ENCODE measurements at regions not wholly inside any gene's neighbourhood (a gene's known extent, or its start where the extent isn't known, plus 50 kb on each side); places are given as distances from the start of the nearest gene placed in this dataset.

- Histone ChIP-seq H3K9me3 (ENCODE audit: control insufficient read depth in 4 of 4, low read length in 3 of 4) (peaks cover 0 to 2% (median 0%) of the 10 kb centered on the region in 4 donors), H3K27me3 (ENCODE audit: control insufficient read depth in 4 of 4, insufficient read depth in 4 of 4, low read length in 3 of 4) (peaks cover 0 to 4% (median 0%) of the 10 kb centered on the region in 4 donors), H3K9ac (ENCODE audit: low read depth in 1 of 2, low read length in 2 of 2) (no peak overlapping the region), H3K4me1 (ENCODE audit: control insufficient read depth in 4 of 4, insufficient read depth in 4 of 4, low read length in 3 of 4) (no peaks in the 10 kb centered on the region), H3K4me3 (ENCODE audit: low read depth in 1 of 3, low read length in 3 of 3) (no peak overlapping the region), H3K27ac (ENCODE audit: low read depth in 1 of 2, low read length in 2 of 2) (no peak overlapping the region), H3K36me3 (ENCODE audit: control insufficient read depth in 4 of 4, insufficient read depth in 3 of 4, low read depth in 1 of 4, low read length in 3 of 4) (no peaks in the 10 kb centered on the region)
- WGBS = 68% methylated on average over 13 of the region's 13 CpGs
- DNase-seq (ENCODE audit: low spot score) = no peak
- TF ChIP-seq FOXA2 (IDR thresholded peaks at IDR 0.05) (no peak), HNF4A (conservative IDR thresholded peaks at IDR 0.05) (no peak), EGR1 (IDR thresholded peaks at IDR 0.05; ENCODE audit: low read depth in 2 of 2) (no peak), RAD21 (IDR thresholded peaks at IDR 0.05) (no peak), SP1 (IDR thresholded peaks at IDR 0.05) (no peak), NR2F2 (IDR thresholded peaks at IDR 0.05) (no peak), REST (IDR thresholded peaks at IDR 0.05) (no peak), TAF1 (conservative IDR thresholded peaks at IDR 0.05) (no peak), GABPA (IDR thresholded peaks at IDR 0.05 in 1 of 2, conservative IDR thresholded peaks at IDR 0.05 in 1 of 2) (no peak), FOXA1 (IDR thresholded peaks at IDR 0.05) (no peak), YY1 (IDR thresholded peaks at IDR 0.05) (no peak), CTCF (IDR thresholded peaks at IDR 0.05; ENCODE audit: low read depth, low read length, missing input control) (no peak), HNF4G (IDR thresholded peaks at IDR 0.05) (no peak)
- TF ChIP-seq, protein P1, sequence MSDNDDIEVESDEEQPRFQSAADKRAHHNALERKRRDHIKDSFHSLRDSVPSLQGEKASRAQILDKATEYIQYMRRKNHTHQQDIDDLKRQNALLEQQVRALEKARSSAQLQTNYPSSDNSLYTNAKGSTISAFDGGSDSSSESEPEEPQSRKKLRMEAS (IDR thresholded peaks at IDR 0.05) = no peak
- TF ChIP-seq, protein P2, sequence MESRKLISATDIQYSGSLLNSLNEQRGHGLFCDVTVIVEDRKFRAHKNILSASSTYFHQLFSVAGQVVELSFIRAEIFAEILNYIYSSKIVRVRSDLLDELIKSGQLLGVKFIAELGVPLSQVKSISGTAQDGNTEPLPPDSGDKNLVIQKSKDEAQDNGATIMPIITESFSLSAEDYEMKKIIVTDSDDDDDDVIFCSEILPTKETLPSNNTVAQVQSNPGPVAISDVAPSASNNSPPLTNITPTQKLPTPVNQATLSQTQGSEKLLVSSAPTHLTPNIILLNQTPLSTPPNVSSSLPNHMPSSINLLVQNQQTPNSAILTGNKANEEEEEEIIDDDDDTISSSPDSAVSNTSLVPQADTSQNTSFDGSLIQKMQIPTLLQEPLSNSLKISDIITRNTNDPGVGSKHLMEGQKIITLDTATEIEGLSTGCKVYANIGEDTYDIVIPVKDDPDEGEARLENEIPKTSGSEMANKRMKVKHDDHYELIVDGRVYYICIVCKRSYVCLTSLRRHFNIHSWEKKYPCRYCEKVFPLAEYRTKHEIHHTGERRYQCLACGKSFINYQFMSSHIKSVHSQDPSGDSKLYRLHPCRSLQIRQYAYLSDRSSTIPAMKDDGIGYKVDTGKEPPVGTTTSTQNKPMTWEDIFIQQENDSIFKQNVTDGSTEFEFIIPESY (IDR thresholded peaks at IDR 0.05) = no peak
Observed at GRCh38 chr4:110798687-110799086, 175.8 kb upstream of the PITX2 start.

DNA sequence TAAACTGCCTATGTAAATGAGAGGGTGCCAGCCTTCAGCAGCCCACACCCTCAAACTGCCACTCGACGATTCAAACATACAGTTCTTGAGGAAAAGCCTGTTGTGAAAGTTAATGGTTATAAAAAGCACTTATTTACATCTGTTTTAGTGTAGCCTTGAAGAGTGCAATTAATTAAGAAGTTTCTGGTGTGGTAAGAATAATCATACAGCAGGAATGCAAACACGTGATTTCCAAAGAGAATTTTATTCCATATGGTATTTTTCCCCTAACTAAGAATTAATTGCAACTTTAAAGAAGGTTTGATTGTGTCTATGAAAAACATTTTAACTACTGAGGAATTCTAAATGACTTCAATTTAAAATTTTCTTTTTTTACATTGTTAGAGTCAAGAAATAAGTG is 176.3 kb upstream of the PITX2 start:
- H3K4me3 ChIP-seq (ENCODE audit: low read depth in 1 of 3, low read length in 3 of 3) = no peak overlapping the region
- no peaks in the 10 kb centered on the region for H3K4me1 ChIP-seq (ENCODE audit: control insufficient read depth in 4 of 4, insufficient read depth in 4 of 4, low read length in 3 of 4)
- H3K36me3 ChIP-seq (ENCODE audit: control insufficient read depth in 4 of 4, insufficient read depth in 3 of 4, low read depth in 1 of 4, low read length in 3 of 4) = no peaks in the 10 kb centered on the region
- H3K9me3 ChIP-seq (ENCODE audit: control insufficient read depth in 4 of 4, low read length in 3 of 4) = peaks cover 0 to 2% (median 0%) of the 10 kb centered on the region in 4 donors
- no peak for DNase-seq (ENCODE audit: low spot score)
- TF ChIP-seq RAD21 (IDR thresholded peaks at IDR 0.05) (no peak), RXRA (IDR thresholded peaks at IDR 0.05) (no peak), JUND (IDR thresholded peaks at IDR 0.05) (no peak), CTCF (IDR thresholded peaks at IDR 0.05; ENCODE audit: low read depth, low read length, missing input control) (no peak), ATF3 (IDR thresholded peaks at IDR 0.05) (no peak), YY1 (IDR thresholded peaks at IDR 0.05) (no peak), GABPA (IDR thresholded peaks at IDR 0.05 in 1 of 2, conservative IDR thresholded peaks at IDR 0.05 in 1 of 2) (no peak), FOXA1 (IDR thresholded peaks at IDR 0.05) (no peak), EGR1 (IDR thresholded peaks at IDR 0.05; ENCODE audit: low read depth in 2 of 2) (no peak), FOXA2 (IDR thresholded peaks at IDR 0.05) (no peak), REST (IDR thresholded peaks at IDR 0.05) (no peak)
- TF ChIP-seq, protein P1 (IDR thresholded peaks at IDR 0.05) = no peak
- no peak overlapping the region for H3K9ac ChIP-seq (ENCODE audit: low read depth in 1 of 2, low read length in 2 of 2)
- no peak overlapping the region for H3K27ac ChIP-seq (ENCODE audit: low read depth in 1 of 2, low read length in 2 of 2)
- 58% methylated on average over 3 of the region's 3 CpGs for WGBS
- peaks cover 0 to 4% (median 0%) of the 10 kb centered on the region in 4 donors for H3K27me3 ChIP-seq (ENCODE audit: control insufficient read depth in 4 of 4, insufficient read depth in 4 of 4, low read length in 3 of 4)

Data from liver (tissue), 8 donors.